ENCODE measurements at regions not wholly inside any gene's neighbourhood (a gene's known extent, or its start where the extent isn't known, plus 50 kb on each side); places are given as distances from the start of the nearest gene placed in this dataset.
"Not testable (repeated sequence)": the region's sequence is repeated elsewhere in the genome, so short reads cannot be mapped to it uniquely, and the experiment has no call there.

DNA sequence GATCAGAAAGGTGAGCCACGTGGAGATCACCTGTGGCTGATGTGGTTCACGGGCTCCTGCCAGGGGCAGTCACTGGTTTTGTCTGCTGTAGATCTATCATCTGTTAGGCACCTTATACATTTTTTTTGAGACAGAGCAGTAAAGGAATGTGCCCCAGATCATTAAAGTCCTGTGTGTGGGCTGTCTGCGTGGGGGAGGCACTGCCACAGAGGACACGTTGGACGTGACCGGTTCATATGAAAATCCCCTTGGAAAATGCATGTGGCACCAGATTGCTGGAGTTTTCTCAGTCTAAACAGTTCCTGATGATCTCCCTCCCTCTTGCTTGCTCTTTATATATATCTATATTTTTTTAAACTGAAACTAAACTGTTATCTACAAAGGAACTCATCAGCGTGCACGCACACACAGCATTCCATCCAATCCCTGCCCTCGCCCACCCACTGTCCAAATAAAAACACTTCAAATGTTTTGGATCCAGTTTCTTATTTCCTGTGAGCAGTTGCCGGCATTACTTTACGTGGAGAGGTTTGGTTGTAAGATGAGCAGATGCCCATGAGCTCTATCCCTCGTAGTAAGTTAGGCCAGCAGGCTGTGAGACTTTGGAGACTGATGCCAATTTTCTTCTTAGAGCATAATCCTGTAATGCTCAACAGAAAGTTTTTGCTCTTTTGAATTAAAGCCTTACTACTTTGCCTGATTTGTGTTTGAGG lies 161.6 kb upstream of the EXOC2 start:
- no peak for DNase-seq (ENCODE audit: low spot score in 2 of 2)
- no peaks in the 10 kb centered on the region for H3K4me1 ChIP-seq
- H3K27ac ChIP-seq: no peak overlapping the region
- no peak overlapping the region for H3K4me3 ChIP-seq
- H3K36me3 ChIP-seq: no peaks in the 10 kb centered on the region
- no peaks in the 10 kb centered on the region for H3K9me3 ChIP-seq
- H3K27me3 ChIP-seq: no peaks in the 10 kb centered on the region
- intact Hi-C loops (cut with DNase I; ENCODE audit: low total_unique reads): no loop called here
- TF ChIP-seq CTCF (IDR thresholded peaks at IDR 0.05) (no peak), POLR2A (IDR thresholded peaks at IDR 0.05) (no peak), POLR2AphosphoS5 (IDR thresholded peaks at IDR 0.05) (no peak)

GRCh38 chr6:852216-852615 lies 159.3 kb upstream of the EXOC2 start:
- H3K9me3 ChIP-seq; H3K36me3 ChIP-seq; DNase-seq (ENCODE audit: low spot score in 2 of 2); H3K4me3 ChIP-seq; H3K27me3 ChIP-seq; intact Hi-C loops (cut with DNase I; ENCODE audit: low total_unique reads); H3K27ac ChIP-seq; H3K4me1 ChIP-seq: not testable (repeated sequence)

DNA sequence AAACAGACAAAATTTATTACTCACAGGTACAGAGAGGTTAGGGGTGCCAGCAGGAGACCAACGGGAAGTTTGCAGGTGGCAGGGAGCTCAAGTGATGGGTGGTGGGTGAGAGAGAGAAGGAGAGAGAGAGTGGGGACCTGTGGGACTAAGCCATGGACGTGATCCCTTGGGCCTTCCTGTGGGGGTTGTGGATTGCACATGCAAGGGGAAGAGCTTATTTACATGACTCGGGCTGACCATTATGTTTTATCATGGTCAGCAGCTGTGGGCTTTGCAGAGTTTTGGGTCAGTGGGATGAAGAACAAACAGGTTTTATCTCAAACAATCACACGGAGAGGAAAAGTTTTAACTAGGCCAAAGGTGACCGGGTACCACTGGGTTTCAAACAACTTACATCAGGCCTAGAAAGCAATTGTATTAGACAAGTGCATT lies 156.2 kb upstream of the EXOC2 start:
- Histone ChIP-seq H3K9me3 (no peaks in the 10 kb centered on the region), H3K27ac (no peak overlapping the region), H3K4me3 (no peak overlapping the region), H3K27me3 (no peaks in the 10 kb centered on the region), H3K4me1 (no peaks in the 10 kb centered on the region), H3K36me3 (no peaks in the 10 kb centered on the region)
- intact Hi-C loops (cut with DNase I; ENCODE audit: low total_unique reads): no loop called here
- DNase-seq (ENCODE audit: low spot score in 2 of 2): no peak
- TF ChIP-seq POLR2AphosphoS5 (IDR thresholded peaks at IDR 0.05) (no peak), CTCF (IDR thresholded peaks at IDR 0.05) (no peak)

GRCh38 chr6:845566-845965 lies 152.6 kb upstream of the EXOC2 start:
- TF ChIP-seq POLR2AphosphoS5 (IDR thresholded peaks at IDR 0.05) (no peak), POLR2A (IDR thresholded peaks at IDR 0.05) (no peak), CTCF (IDR thresholded peaks at IDR 0.05) (no peak)
- no peaks in the 10 kb centered on the region for H3K4me1 ChIP-seq
- H3K27ac ChIP-seq: no peak overlapping the region
- DNase-seq (ENCODE audit: low spot score in 2 of 2): no peak
- no peaks in the 10 kb centered on the region for H3K27me3 ChIP-seq
- intact Hi-C loops (cut with DNase I; ENCODE audit: low total_unique reads): no loop called here
- H3K9me3 ChIP-seq: no peaks in the 10 kb centered on the region
- H3K36me3 ChIP-seq: no peaks in the 10 kb centered on the region
- no peak overlapping the region for H3K4me3 ChIP-seq

DNA sequence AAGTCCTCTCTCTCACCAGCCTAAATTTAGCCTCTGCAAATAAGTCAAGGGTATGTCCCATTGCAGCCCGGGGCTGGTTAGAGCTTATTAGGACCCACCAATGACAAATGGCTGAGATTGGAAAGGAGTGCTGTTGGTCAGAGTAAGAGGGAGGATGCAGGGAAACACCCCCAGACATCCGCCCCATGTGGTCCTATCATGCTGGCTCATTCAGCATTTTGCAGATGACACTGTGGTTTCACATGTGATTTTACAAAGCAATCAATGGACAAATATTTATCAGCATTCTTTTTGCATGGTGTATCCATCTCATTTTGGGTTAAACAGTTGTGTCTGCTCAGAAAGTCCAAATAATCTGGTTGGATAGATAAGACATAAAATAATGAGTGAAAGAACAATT lies 152.2 kb upstream of the EXOC2 start:
- intact Hi-C loops (cut with DNase I; ENCODE audit: low total_unique reads): no loop called here
- Histone ChIP-seq H3K9me3 (no peaks in the 10 kb centered on the region), H3K4me1 (no peaks in the 10 kb centered on the region), H3K4me3 (no peak overlapping the region), H3K27me3 (no peaks in the 10 kb centered on the region), H3K27ac (no peak overlapping the region), H3K36me3 (no peaks in the 10 kb centered on the region)
- TF ChIP-seq POLR2AphosphoS5 (IDR thresholded peaks at IDR 0.05): no peak
- TF ChIP-seq POLR2A (IDR thresholded peaks at IDR 0.05): no peak
- TF ChIP-seq CTCF (IDR thresholded peaks at IDR 0.05): no peak
- no peak for DNase-seq (ENCODE audit: low spot score in 2 of 2)

DNA sequence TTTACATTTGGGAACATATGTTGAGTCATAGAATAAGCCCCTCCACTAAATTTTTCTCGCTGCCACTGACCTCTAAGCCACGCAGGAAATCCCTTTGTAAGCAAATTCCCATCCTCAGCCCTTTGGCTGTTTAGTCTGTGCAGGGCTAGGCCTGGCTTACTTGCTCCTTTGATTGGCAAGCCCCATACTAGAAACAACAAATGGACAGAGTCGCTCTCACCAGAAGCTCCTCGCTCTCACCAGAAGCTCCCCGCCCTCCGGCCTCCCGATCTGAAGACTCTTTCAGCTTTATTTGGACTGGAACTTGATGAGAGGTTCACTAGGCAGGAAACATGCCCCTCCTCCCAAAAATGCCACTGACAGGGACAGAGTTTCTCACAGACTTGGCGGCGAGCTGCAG lies 149.2 kb upstream of the EXOC2 start:
- Histone ChIP-seq H3K36me3 (no peaks in the 10 kb centered on the region), H3K4me1 (no peaks in the 10 kb centered on the region), H3K27me3 (no peaks in the 10 kb centered on the region), H3K27ac (no peak overlapping the region), H3K4me3 (no peak overlapping the region), H3K9me3 (peaks cover 0 to 6% of the 10 kb centered on the region in 2 donors)
- TF ChIP-seq POLR2AphosphoS5 (IDR thresholded peaks at IDR 0.05) (no peak), CTCF (IDR thresholded peaks at IDR 0.05) (no peak), POLR2A (IDR thresholded peaks at IDR 0.05) (no peak)
- intact Hi-C loops (cut with DNase I; ENCODE audit: low total_unique reads): no loop called here
- no peak for DNase-seq (ENCODE audit: low spot score in 2 of 2)

All from breast epithelium (tissue), 4 donors.